ENCODE measurements at regions not wholly inside any gene's neighbourhood (a gene's known extent, or its start where the extent isn't known, plus 50 kb on each side); places are given as distances from the start of the nearest gene placed in this dataset.

- TF ChIP-seq CTCF (IDR thresholded peaks at IDR 0.05; ENCODE audit: poor library complexity), result no peak
- TF ChIP-seq EZH2 (IDR thresholded peaks at IDR 0.05; ENCODE audit: borderline replicate concordance), result no peak
- TF ChIP-seq EZH2phosphoT487 (IDR thresholded peaks at IDR 0.05; ENCODE audit: low read depth, severe bottlenecking, unreplicated experiment), result no peak
These were observed 413.2 kb upstream of the KLF6 start for GRCh38 chr10:4198216-4198615.
